ENCODE measurements at regions not wholly inside any gene's neighbourhood (a gene's known extent, or its start where the extent isn't known, plus 50 kb on each side); places are given as distances from the start of the nearest gene placed in this dataset.
"Not testable (repeated sequence)": the region's sequence is repeated elsewhere in the genome, so short reads cannot be mapped to it uniquely, and the experiment has no call there.

GRCh38 chr3:98644168-98644567, 50.8 kb upstream of the CPOX start:
- no peak for DNase-seq

DNA sequence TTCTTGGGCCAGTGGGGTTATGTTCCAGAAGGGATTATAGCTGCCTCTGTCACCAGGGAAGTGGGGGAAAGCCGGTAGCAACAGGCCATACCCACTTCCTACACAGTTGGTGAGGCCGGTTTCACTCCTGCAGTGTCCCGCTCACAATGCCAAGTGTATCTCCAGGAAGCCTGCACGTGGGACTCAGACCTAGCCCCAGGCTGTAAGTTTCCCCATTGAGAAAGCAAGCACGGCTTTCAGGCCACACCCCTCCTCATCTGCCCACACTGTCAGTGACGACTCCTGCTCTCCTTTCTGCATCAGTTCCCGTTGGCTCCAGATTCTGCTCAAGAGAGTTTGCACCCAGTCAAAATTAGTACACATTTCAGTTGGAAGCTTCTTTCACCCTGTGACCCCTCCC, 51.6 kb upstream of the CPOX start:
- DNase-seq, result no peak

- no peak for DNase-seq
Observed at GRCh38 chr3:98646680-98647079, 53.3 kb upstream of the CPOX start.

DNA sequence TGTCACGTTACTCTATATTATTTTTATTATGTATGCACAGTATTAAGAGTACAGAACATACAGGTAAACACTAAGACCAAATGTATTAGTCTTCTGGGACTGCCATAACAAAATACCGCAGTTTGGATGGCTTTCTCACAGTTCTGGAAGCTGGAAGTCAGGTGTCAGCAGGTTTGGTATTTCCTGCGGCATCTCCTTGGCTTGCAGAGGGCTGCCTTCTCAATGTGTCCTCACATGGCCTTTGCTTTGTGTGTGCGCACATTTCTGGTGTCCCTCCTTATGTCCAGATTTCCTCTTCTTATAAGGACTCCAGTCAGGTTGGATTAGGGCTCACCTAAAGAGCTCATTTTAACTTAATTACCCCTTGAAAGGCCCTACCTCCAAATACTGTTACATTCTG, 53.8 kb upstream of the CPOX start:
- DNase-seq, result no peak

GRCh38 chr3:98650971-98651779, 57.8 kb upstream of the CPOX start:
- no peak for DNase-seq

- no peak for DNase-seq
Observed at GRCh38 chr3:98651780-98652077, 58.3 kb upstream of the CPOX start.

GRCh38 chr3:98655666-98656065, 62.3 kb upstream of the CPOX start:
- no peak for DNase-seq

GRCh38 chr3:98657457-98657856, 64.0 kb upstream of the CPOX start:
- DNase-seq, result peak; percentile 7 to 19

- no peak for DNase-seq
Observed at GRCh38 chr3:98662699-98663098, 69.3 kb upstream of the CPOX start.

DNA sequence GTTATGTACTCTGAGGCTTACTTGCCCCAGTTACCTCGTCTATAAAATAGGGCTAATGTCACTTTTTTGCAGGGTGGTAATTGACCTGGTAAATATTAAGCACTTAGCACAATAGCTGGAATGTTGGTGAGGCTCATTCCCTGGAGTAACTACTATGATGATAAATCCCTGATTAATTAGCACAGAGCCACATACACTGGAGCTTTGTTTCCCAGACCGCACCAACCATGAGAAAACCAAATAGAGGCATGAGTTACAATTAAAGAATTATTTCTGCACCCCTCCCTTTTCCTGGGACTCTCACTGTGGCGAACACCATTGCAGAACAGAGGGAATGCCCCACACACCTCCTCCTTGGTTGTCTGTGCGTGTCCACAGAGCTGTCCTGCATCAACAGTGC, 76.6 kb upstream of the CPOX start:
- DNase-seq, result no peak

GRCh38 chr3:98679986-98680385, 83.2 kb upstream of the ST3GAL6 start:
- DNase-seq, result no peak

GRCh38 chr3:98680723-98681122, 82.4 kb upstream of the ST3GAL6 start:
- no peak for DNase-seq

GRCh38 chr3:98681486-98681885, 81.7 kb upstream of the ST3GAL6 start:
- no peak for DNase-seq

DNA sequence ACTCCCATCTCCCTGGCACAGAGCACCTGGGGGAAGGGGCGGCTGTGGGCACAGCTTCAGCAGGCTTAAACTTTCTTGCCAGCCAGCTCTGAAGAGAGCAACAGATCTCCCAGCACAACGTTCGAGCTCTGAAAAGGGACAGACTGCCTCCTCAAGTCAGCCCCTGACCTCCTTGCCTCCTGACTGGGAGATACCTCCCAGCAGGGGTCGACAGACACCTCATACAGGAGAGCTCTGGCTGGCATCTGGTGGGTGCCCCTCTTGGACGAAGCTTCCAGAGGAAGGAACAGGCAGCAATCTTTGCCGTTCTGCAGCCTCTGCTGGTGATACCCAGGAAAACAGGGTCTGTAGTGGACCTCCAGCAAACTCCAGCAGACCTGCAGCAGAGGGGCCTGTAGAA, 80.7 kb upstream of the ST3GAL6 start:
- DNase-seq, result not testable (repeated sequence)

- DNase-seq, result no peak
Observed at GRCh38 chr3:98688363-98688762, 74.8 kb upstream of the ST3GAL6 start.

DNA sequence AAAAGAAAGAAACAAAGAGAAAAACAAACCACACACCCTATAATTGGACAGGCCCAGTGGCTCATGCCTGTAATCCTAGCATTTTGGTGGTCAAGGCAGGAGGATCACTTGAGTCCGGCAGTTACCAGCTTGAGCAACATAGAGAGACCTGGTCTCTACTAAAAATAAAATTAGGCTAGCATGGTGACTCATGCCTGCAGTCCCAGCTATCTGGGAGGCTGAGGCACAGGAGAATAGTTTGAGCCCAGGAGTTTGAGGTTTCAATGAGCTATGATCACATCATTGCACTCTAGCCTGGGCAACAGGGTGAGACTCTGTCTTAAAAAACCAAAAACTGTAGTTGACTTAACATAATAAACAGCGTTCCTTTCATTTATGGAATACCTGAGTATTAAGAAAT, 72.3 kb upstream of the ST3GAL6 start:
- DNase-seq, result no peak

DNA sequence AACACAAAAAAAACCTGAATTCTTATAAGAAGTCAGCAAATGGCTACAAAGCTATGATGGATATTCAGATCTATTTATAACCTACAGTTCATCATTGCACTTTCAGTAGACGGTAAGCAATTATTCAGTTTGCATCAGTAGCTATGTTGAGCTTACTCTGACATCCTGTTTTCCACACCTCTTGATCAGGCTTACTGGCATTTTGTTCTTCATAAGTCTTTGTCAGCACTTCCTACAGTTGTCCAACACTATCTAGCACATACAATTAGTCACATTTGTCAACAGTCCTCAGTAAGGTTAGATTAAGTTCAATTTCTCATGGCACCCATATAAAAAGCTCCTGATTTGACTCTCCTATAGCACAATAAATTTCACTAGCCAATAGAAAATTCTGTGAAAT, 71.2 kb upstream of the ST3GAL6 start:
- no peak for DNase-seq

DNA sequence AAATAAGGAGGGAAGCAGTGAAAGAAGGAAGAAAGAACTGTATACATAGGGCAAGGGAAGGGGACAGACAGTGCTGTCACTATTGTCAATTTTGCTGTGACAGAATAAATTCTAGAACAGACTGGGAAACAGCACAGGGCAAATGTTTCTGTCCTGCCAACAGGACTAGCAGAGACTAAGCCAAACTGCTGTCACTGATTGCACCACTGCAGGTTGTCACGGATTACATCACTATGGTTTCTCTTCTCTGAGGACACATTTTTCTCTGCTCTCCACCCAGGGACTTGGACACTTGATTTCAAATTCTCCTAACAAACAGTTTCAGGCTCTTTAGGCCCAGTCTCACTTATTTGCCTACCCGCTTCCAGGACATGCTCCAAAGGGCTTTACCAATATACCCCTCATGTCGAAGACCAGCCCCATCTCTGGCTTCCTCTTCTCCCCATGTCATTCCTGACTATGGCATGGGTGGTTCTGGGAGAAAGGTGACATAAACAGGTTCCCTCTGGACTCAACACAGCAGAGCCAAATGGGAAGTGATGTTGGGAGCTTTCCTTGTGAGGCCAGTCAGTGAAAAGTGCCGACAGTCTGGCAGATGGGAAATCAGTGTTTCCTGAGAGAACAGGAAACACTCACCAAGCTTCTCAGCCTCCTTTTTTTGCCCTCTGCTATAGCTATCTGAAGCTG, 70.2 kb upstream of the ST3GAL6 start:
- no peak for DNase-seq

DNA sequence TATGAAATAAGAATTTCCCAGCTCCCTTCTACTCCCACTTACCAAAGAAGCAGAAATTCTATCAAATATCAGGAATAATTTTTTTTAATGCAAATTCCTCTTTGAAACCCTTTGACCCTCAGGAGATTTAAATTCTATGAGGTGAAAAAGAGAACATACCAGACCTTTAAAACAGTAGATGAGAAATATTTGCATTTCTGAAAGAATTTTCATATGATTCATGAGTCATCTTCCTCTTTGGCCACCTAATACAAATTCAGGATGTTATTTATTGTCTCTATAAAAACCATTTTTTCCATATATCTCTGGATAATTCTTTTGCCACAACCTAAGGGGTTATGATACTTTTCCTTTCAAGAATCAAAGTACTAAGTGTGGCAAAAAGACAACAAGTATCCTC, 67.3 kb upstream of the ST3GAL6 start:
- DNase-seq, result no peak

- DNase-seq, result not testable (repeated sequence)
Observed at GRCh38 chr3:98696296-98696695, 66.8 kb upstream of the ST3GAL6 start.

GRCh38 chr3:98697225-98697624, 65.9 kb upstream of the ST3GAL6 start:
- DNase-seq, result no peak

DNA sequence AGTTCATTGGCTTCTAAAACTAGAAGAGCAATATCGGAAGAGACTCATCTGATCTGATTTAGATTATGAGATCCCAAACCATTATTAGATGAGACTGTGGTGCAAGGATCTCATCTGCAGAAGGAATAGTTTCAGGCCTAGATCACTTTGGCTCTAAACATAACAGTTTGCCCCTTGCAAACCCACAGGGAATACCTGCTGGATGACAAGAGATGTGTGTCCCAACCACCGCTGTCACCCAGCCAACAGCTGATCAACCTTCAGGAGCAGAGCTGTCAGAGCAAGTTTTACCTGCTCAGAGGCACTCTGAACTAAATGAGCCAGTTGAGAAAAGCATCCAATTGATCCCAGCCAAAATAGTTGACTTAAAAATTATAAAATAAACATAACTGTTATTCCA, 64.0 kb upstream of the ST3GAL6 start:
- no peak for DNase-seq

- DNase-seq, result no peak
Observed at GRCh38 chr3:98701071-98701675, 62.0 kb upstream of the ST3GAL6 start.

DNA sequence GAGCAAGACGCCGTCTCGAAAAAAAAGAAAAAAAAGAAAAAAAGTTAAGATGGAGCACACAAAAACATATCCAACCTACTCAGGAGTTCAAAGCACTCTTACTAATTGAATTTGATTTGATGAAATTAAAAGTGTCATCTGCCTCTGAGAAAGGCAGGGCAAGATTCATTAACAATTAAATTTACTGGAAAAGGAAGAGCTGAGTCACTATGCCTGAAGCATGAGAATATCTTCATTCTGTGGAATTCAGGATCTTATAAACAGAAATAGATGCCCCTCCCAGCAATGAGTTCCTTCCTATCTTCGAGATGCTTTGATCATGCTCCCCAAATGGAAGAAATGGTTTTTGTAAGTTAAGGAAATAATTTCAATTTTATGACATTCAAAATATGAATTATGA, 61.0 kb upstream of the ST3GAL6 start:
- no peak for DNase-seq

Measured in CD4-positive, alpha-beta T cell treated with Interleukin-1 beta for 1 hour (primary cell).